Adrenal gland (tissue), 5 donors: ENCODE measurements at regions not wholly inside any gene's neighbourhood (a gene's known extent, or its start where the extent isn't known, plus 50 kb on each side); places are given as distances from the start of the nearest gene placed in this dataset.

Experiments
- CTCF ChIP-seq, 6 experiments: fragments of 450-650 bp in 4 of 6; fragments of 200-600 bp in 2 of 6; sonication (generic) in 1 of 6; IDR thresholded peaks; 1 replicate in 5 of 6; 2 replicates in 1 of 6; pipeline versions ENCODE4 v1.5.1 to v1.8.0; 2016 to 2021; ENCODE audit warnings: antibody characterized with exemption in 6 of 6, mild to moderate bottlenecking in 2 of 6, moderate library complexity in 1 of 6
- POLR2A ChIP-seq, 2 donors: fragments of 450-650 bp; IDR thresholded peaks; one replicate each; pipeline ENCODE4 v1.6.1; 2017; ENCODE audit warnings: antibody characterized with exemption in 2 of 2, mild to moderate bottlenecking in 2 of 2, moderate library complexity in 1 of 2
- donor health status: DM: no; HTN: no; CAD: no.

- TF ChIP-seq CTCF (IDR thresholded peaks at IDR 0.05) (no peak), POLR2A (IDR thresholded peaks at IDR 0.05) (no peak)
These were observed 91.5 kb upstream of the CRHR1 start for GRCh38 chr17:45692661-45693060.
